Activated B cell treated with CpG ODN at 0.5 μM for 24 hours (primary cell): ENCODE measurements at regions not wholly inside any gene's neighbourhood (a gene's known extent, or its start where the extent isn't known, plus 50 kb on each side); places are given as distances from the start of the nearest gene placed in this dataset.

Experiments used
- ATAC-seq: fragments of 200-7000 bp; cut with Tn5 transposase; one replicate; pipeline ENCODE4 v1.10.0; 2021; ENCODE audit warnings: low read depth, mild to moderate bottlenecking, moderate library complexity
- CTCF ChIA-PET: fragments of 350-600 bp; sonication (Branson Sonifier 250); formaldehyde crosslinking; loops from one replicate; lab custom pipeline; 2021; ENCODE audit warnings: antibody characterized with exemption; lab: Charles Lee
- POLR2A ChIA-PET: fragments of 350-600 bp; sonication (Branson Sonifier 250); formaldehyde crosslinking; loops from one replicate; lab custom pipeline; 2021; ENCODE audit warnings: antibody characterized with exemption; lab: Charles Lee
- DNase-seq: peaks from one replicate; pipeline ENCODE4 v3.0.0; 2022
- H3K27ac Mint-ChIP-seq: one replicate; pipeline ENCODE4 v1.8.0; 2020; ENCODE audit warnings: mixed read lengths
- H3K27me3 Mint-ChIP-seq: one replicate; pipeline ENCODE4 v1.8.0; 2021; ENCODE audit warnings: mixed read lengths
- H3K36me3 Mint-ChIP-seq: one replicate; pipeline ENCODE4 v1.8.0; 2021; ENCODE audit warnings: low read depth, mixed read lengths
- H3K4me1 Mint-ChIP-seq: one replicate; pipeline ENCODE4 v1.8.0; 2021; ENCODE audit warnings: mixed read lengths
- H3K4me3 Mint-ChIP-seq: one replicate; pipeline ENCODE4 v1.8.0; 2020; ENCODE audit warnings: mild to moderate bottlenecking, mixed read lengths
- H3K9me3 Mint-ChIP-seq: one replicate; pipeline ENCODE4 v1.8.0; 2020; ENCODE audit warnings: mixed read lengths
- CTCF ChIP-seq: fragments of 200-600 bp; IDR thresholded peaks from one replicate; pipeline ENCODE4 v1.8.0; 2022; ENCODE audit warnings: antibody characterized with exemption, mild to moderate bottlenecking
- intact Hi-C: fragments of 100-400 bp; cut with micrococcal nuclease; formaldehyde crosslinking; loops from one replicate; pipeline ENCODE4 v1.15.1; 2024

GRCh38 chr1:212526111-212526491 lies 82.5 kb upstream of the ATF3 start:
- no peaks in the 10 kb centered on the region for H3K9me3 Mint-ChIP-seq
- DNase-seq, result no peak
- CTCF ChIA-PET, result interaction anchor here (1.6 kb wide), 1 partner anchor 47 kb away, joined by 4 read pairs; no protein-coding TSS in a partner anchor

GRCh38 chr1:212528501-212528900 lies 80.1 kb upstream of the ATF3 start:
- H3K27ac Mint-ChIP-seq, result no peak overlapping the region
- ATAC-seq (no peak), DNase-seq (no peak)
- no peak overlapping the region for H3K4me3 Mint-ChIP-seq
- intact Hi-C loops, result no loop called here
- H3K36me3 Mint-ChIP-seq, result no peaks in the 10 kb centered on the region
- no peaks in the 10 kb centered on the region for H3K4me1 Mint-ChIP-seq
- no peak for TF ChIP-seq CTCF
- CTCF ChIA-PET, result interaction anchor here (0.8 to 1.1 kb wide), 2 partner anchors 51 to 136 kb away, joined by 3 read pairs; no protein-coding TSS in a partner anchor
- peaks cover 17% of the 10 kb centered on the region for H3K27me3 Mint-ChIP-seq
- POLR2A ChIA-PET, result no interaction called here
- no peaks in the 10 kb centered on the region for H3K9me3 Mint-ChIP-seq

More at GRCh38 chr1:212526111-212526491, 82.5 kb upstream of the ATF3 start:
- POLR2A ChIA-PET, result no interaction called here
- no peak for ATAC-seq
- Mint-ChIP-seq H3K36me3 (no peaks in the 10 kb centered on the region), H3K4me3 (no peak overlapping the region), H3K27me3 (peaks cover 12% of the 10 kb centered on the region), H3K4me1 (no peaks in the 10 kb centered on the region), H3K27ac (no peak overlapping the region)
- intact Hi-C loops, result no loop called here
- TF ChIP-seq CTCF, result no peak

- intact Hi-C loops, result no loop called here
- H3K9me3 Mint-ChIP-seq, result no peaks in the 10 kb centered on the region
- no peak for TF ChIP-seq CTCF
- ATAC-seq (no peak), DNase-seq (no peak)
- H3K4me1 Mint-ChIP-seq, result no peaks in the 10 kb centered on the region
- POLR2A ChIA-PET, result no interaction called here
- H3K27ac Mint-ChIP-seq, result no peak overlapping the region
- peaks cover 23% of the 10 kb centered on the region for H3K27me3 Mint-ChIP-seq
- H3K36me3 Mint-ChIP-seq, result no peaks in the 10 kb centered on the region
- CTCF ChIA-PET, result interaction anchor here (1.9 kb wide), 1 partner anchor 52 kb away, joined by 5 read pairs; no protein-coding TSS in a partner anchor
- H3K4me3 Mint-ChIP-seq, result no peak overlapping the region
Measured at GRCh38 chr1:212529211-212529741, 79.3 kb upstream of the ATF3 start.

- no peak for TF ChIP-seq CTCF
- Mint-ChIP-seq H3K4me3 (no peak overlapping the region), H3K4me1 (no peaks in the 10 kb centered on the region), H3K9me3 (no peaks in the 10 kb centered on the region), H3K27ac (no peak overlapping the region), H3K27me3 (peaks cover 29% of the 10 kb centered on the region), H3K36me3 (no peaks in the 10 kb centered on the region)
- ATAC-seq, result no peak
- intact Hi-C loops, result no loop called here
- CTCF ChIA-PET, result no interaction called here
- no peak for DNase-seq
- POLR2A ChIA-PET, result no interaction called here
Measured at GRCh38 chr1:212531267-212531666, 77.3 kb upstream of the ATF3 start.

- intact Hi-C loops, result no loop called here
- Mint-ChIP-seq H3K36me3 (no peaks in the 10 kb centered on the region), H3K9me3 (no peaks in the 10 kb centered on the region), H3K4me1 (no peaks in the 10 kb centered on the region), H3K27me3 (peaks cover 29% of the 10 kb centered on the region), H3K27ac (no peak overlapping the region), H3K4me3 (no peak overlapping the region)
- POLR2A ChIA-PET, result no interaction called here
- CTCF ChIA-PET, result no interaction called here
- DNase-seq (no peak), ATAC-seq (no peak)
- no peak for TF ChIP-seq CTCF
Measured at GRCh38 chr1:212531796-212532195, 76.8 kb upstream of the ATF3 start.
